ENCODE measurements at regions not wholly inside any gene's neighbourhood (a gene's known extent, or its start where the extent isn't known, plus 50 kb on each side); places are given as distances from the start of the nearest gene placed in this dataset.

GRCh38 chr5:13553896-13554295 lies 390.6 kb downstream of the DNAH5 start:
- TF ChIP-seq, protein P1, sequence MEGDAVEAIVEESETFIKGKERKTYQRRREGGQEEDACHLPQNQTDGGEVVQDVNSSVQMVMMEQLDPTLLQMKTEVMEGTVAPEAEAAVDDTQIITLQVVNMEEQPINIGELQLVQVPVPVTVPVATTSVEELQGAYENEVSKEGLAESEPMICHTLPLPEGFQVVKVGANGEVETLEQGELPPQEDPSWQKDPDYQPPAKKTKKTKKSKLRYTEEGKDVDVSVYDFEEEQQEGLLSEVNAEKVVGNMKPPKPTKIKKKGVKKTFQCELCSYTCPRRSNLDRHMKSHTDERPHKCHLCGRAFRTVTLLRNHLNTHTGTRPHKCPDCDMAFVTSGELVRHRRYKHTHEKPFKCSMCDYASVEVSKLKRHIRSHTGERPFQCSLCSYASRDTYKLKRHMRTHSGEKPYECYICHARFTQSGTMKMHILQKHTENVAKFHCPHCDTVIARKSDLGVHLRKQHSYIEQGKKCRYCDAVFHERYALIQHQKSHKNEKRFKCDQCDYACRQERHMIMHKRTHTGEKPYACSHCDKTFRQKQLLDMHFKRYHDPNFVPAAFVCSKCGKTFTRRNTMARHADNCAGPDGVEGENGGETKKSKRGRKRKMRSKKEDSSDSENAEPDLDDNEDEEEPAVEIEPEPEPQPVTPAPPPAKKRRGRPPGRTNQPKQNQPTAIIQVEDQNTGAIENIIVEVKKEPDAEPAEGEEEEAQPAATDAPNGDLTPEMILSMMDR (IDR thresholded peaks at IDR 0.05), result no peak
- no peak for TF ChIP-seq POLR2AphosphoS5 (IDR thresholded peaks at IDR 0.05)

Measured in esophagus muscularis mucosa (tissue), 3 donors.